ENCODE measurements at regions not wholly inside any gene's neighbourhood (a gene's known extent, or its start where the extent isn't known, plus 50 kb on each side); places are given as distances from the start of the nearest gene placed in this dataset.

GRCh38 chr12:30180602-30181001, 396.9 kb upstream of the TMTC1 start:
- H3K9me3 ChIP-seq = no peaks in the 10 kb centered on the region
- TF ChIP-seq, protein P1, sequence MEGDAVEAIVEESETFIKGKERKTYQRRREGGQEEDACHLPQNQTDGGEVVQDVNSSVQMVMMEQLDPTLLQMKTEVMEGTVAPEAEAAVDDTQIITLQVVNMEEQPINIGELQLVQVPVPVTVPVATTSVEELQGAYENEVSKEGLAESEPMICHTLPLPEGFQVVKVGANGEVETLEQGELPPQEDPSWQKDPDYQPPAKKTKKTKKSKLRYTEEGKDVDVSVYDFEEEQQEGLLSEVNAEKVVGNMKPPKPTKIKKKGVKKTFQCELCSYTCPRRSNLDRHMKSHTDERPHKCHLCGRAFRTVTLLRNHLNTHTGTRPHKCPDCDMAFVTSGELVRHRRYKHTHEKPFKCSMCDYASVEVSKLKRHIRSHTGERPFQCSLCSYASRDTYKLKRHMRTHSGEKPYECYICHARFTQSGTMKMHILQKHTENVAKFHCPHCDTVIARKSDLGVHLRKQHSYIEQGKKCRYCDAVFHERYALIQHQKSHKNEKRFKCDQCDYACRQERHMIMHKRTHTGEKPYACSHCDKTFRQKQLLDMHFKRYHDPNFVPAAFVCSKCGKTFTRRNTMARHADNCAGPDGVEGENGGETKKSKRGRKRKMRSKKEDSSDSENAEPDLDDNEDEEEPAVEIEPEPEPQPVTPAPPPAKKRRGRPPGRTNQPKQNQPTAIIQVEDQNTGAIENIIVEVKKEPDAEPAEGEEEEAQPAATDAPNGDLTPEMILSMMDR (IDR thresholded peaks at IDR 0.05) = no peak
- no peaks in the 10 kb centered on the region for H3K4me1 ChIP-seq
- no peak overlapping the region for H3K4me3 ChIP-seq
- H3K36me3 ChIP-seq = no peaks in the 10 kb centered on the region
- H3K27me3 ChIP-seq = no peaks in the 10 kb centered on the region
- intact Hi-C loops (cut with DNase I) = no loop called here
- H3K27ac ChIP-seq = no peak overlapping the region
- no peak for DNase-seq
- no peak for ATAC-seq

DNA sequence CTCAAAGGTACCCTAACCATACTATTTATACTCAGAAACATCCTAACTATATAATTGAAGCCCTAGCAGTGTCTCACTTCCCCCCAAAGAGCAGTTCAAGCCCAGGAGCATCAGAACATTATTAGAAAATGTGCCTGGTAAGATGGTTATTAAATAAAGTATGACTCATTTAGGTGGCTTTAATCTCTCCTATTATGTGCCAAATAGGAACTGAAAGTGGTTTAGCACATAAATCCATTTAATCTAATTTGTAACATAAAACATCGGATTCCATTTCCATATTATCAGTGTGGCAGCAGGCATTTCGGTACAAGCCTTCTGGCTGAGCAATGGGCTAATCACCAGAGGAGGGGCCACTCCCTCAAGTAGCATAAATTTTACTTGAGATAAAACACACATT, 395.2 kb upstream of the TMTC1 start:
- ATAC-seq = no peak
- no peaks in the 10 kb centered on the region for H3K4me1 ChIP-seq
- no peaks in the 10 kb centered on the region for H3K27me3 ChIP-seq
- H3K27ac ChIP-seq = no peak overlapping the region
- H3K36me3 ChIP-seq = no peaks in the 10 kb centered on the region
- intact Hi-C loops (cut with DNase I) = no loop called here
- no peak for DNase-seq
- H3K4me3 ChIP-seq = no peak overlapping the region
- H3K9me3 ChIP-seq = no peaks in the 10 kb centered on the region
- TF ChIP-seq, protein P1 (IDR thresholded peaks at IDR 0.05) = no peak

DNA sequence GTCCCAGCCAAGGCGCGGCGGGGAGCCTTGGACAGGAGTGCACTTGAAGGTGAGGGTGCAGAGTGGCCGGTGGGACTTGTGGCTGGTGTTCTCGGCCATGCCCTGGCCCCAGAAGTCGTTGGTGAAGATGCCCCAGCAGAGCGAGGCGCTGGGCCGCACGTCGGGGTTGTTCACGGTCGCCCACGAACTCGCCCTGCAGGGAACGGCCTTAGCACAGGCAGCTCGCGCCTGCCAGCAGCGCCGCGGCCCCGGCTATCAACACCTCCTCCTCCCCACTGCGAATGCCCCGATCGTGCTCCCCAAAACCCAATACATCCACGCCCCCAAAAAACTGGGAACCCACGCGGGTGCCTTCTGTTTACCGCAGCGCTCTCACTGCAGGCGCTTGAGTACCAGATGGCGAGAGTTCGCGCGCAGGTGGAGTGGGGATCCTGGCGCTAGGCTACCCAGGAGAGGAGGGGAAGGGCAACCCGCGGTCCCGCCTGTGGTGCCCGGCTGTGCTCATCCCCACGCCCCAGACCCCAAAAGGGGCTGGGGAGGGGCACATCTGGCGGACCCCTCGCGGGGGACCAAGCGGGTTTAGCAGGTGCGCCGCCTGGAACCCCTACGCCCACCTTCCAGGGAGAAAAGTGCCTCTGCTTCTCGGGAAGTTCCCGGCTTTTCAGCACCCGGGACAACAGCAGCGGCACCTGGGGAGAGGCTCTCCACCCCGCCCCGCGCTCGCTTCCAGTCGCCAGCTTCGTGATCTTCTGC, 386.3 kb upstream of the TMTC1 start:
- no peak overlapping the region for H3K4me3 ChIP-seq
- H3K9me3 ChIP-seq = no peaks in the 10 kb centered on the region
- TF ChIP-seq, protein P1 (IDR thresholded peaks at IDR 0.05) = no peak
- DNase-seq (peak in 1 of 4 donors; percentile 75), ATAC-seq (no peak)
- no peak overlapping the region for H3K27ac ChIP-seq
- intact Hi-C loops (cut with DNase I) = no loop called here
- peaks cover 14 to 38% of the 10 kb centered on the region in 2 donors for H3K27me3 ChIP-seq
- no peaks in the 10 kb centered on the region for H3K36me3 ChIP-seq
- no peaks in the 10 kb centered on the region for H3K4me1 ChIP-seq

DNA sequence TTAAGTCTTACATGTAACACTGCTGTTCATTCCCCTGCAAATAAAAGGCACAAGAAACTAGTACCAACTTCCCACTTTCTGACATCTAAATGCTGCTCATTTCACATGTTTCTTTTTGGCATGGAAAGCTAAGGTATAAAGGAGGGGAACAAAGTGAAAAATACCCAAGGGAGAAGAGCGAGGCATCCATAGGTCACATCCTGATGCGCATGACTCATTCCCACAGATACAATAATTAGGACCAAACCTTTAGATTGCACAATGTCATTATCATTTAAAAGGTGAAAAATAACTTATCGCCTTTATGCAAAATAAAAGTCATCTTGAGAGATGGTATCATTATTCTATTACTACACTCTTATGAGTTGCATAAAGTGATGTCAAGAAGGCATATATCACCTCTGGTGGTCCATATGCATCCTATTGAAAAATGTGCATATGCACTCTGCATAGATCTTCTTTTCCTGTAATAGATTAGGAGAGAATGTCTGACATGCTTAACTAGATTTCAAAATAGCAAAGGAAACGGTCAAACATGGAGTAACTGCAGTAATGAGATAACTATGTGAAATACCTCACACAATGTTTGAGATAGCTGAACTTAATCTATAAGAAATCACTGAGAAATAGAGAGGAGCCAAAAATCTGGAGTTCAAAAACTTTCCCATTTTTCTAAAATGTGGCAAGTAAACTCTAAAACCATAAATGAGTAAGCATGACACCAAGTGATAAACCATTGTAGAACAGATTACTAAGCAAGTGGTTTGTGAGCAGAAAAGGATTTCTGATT, 382.5 kb upstream of the TMTC1 start:
- no peak overlapping the region for H3K4me3 ChIP-seq
- no peaks in the 10 kb centered on the region for H3K9me3 ChIP-seq
- TF ChIP-seq, protein P1 (IDR thresholded peaks at IDR 0.05) = no peak
- H3K4me1 ChIP-seq = no peaks in the 10 kb centered on the region
- intact Hi-C loops (cut with DNase I) = no loop called here
- DNase-seq = no peak
- H3K27ac ChIP-seq = no peak overlapping the region
- peaks cover 14 to 36% of the 10 kb centered on the region in 2 donors for H3K27me3 ChIP-seq
- ATAC-seq = no peak
- no peaks in the 10 kb centered on the region for H3K36me3 ChIP-seq

Data from left lung (tissue), 4 donors.